Activated CD8-positive, alpha-beta T cell treated with anti-CD3 and anti-CD28 coated beads, Interleukin-2, amount 10 ng/mL, durations not matched to agents 7 days and 5 days (primary cell): ENCODE measurements at regions not wholly inside any gene's neighbourhood (a gene's known extent, or its start where the extent isn't known, plus 50 kb on each side); places are given as distances from the start of the nearest gene placed in this dataset.

Experiments used
- ATAC-seq: fragments of 150-1000 bp; cut with Tn5 transposase; one replicate; pipeline ENCODE4 v1.10.0; 2021; ENCODE audit warnings: moderate library complexity
- CTCF ChIA-PET: fragments of 350-600 bp; sonication (Branson Sonifier 250); formaldehyde crosslinking; loops from one replicate; lab custom pipeline; 2021; ENCODE audit warnings: antibody characterized with exemption; lab: Charles Lee
- POLR2A ChIA-PET: fragments of 350-600 bp; sonication (Branson Sonifier 250); formaldehyde crosslinking; loops from one replicate; lab custom pipeline; 2021; ENCODE audit warnings: antibody characterized with exemption; lab: Charles Lee
- DNase-seq: peaks from one replicate; pipeline ENCODE4 v3.0.0-alpha.2; 2020
- H3K27ac Mint-ChIP-seq: one replicate; pipeline ENCODE4 v1.8.0; 2021; ENCODE audit warnings: mild to moderate bottlenecking, mixed read lengths
- H3K27me3 Mint-ChIP-seq: one replicate; pipeline ENCODE4 v1.8.0; 2021; ENCODE audit warnings: low read depth, mixed read lengths
- H3K36me3 Mint-ChIP-seq: one replicate; pipeline ENCODE4 v1.8.0; 2021; ENCODE audit warnings: low read depth, mixed read lengths
- H3K4me1 Mint-ChIP-seq: one replicate; pipeline ENCODE4 v1.8.0; 2021; ENCODE audit warnings: low read depth, mixed read lengths
- H3K4me3 Mint-ChIP-seq: one replicate; pipeline ENCODE4 v1.8.0; 2021; ENCODE audit warnings: mild to moderate bottlenecking, mixed read lengths
- H3K9me3 Mint-ChIP-seq: one replicate; pipeline ENCODE4 v1.8.0; 2022; ENCODE audit warnings: mixed read lengths; ENCODE audit not compliant: insufficient read depth

DNA sequence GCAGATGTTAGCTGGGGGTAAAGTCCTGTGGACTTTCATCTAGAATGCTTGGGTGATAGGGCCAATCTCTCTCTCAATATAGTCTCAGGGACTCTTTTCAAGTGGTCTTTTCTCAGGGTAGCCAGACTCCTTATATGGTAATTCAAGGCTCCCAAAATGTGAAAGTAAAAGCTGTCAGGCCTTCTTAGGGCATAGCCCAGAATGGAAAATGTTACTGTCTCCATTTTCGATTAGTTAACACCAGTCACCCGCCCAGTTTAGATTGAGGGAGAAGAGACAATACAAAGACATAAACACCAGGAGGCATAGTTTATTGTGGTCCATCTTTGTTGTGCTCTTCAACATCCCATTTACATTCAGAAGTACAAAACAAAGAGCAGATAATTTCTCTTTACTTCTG lies 295.8 kb downstream of the EPHA7 start:
- no peaks in the 10 kb centered on the region for H3K36me3 Mint-ChIP-seq
- ChIA-PET POLR2A (no interaction called here), CTCF (no interaction called here)
- peaks cover 10% of the 10 kb centered on the region for H3K9me3 Mint-ChIP-seq
- H3K4me3 Mint-ChIP-seq = no peak overlapping the region
- H3K27ac Mint-ChIP-seq = no peak overlapping the region
- H3K4me1 Mint-ChIP-seq = no peaks in the 10 kb centered on the region
- no peaks in the 10 kb centered on the region for H3K27me3 Mint-ChIP-seq
- ATAC-seq (no peak), DNase-seq (no peak)

DNA sequence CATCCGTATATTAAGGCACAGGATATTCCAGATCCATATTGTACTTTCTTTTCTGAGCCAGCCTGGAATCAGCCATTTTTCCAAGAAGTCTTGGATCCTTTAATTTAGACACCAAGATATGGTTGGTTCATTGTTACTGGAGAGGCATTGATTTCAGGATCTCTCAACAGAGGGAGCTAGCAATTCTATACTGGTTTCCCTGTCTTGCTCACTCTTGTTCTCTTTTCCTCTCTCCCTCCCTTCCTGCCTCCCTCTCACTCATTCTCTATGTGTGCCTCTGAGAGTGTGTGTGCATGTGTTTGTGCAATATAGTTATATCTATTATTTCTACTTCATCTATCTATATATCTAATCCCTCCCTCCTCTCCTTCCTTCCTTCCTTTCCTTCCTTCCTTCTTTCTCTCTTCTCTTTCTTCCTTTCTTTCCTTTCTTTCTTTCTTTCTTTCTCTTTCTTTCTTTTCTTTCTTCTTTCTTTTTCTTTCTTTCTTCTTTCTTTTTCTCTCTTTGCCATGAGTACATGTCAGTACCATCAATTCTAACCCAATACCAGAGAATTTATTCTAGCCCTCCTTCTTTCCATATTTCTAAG lies 299.1 kb downstream of the EPHA7 start:
- no peak for DNase-seq
- Mint-ChIP-seq H3K27me3 (no peaks in the 10 kb centered on the region), H3K9me3 (peaks cover 5% of the 10 kb centered on the region), H3K27ac (no peak overlapping the region), H3K4me3 (no peak overlapping the region), H3K36me3 (no peaks in the 10 kb centered on the region), H3K4me1 (no peaks in the 10 kb centered on the region)
- no peak for ATAC-seq
- CTCF ChIA-PET = no interaction called here
- POLR2A ChIA-PET = no interaction called here

DNA sequence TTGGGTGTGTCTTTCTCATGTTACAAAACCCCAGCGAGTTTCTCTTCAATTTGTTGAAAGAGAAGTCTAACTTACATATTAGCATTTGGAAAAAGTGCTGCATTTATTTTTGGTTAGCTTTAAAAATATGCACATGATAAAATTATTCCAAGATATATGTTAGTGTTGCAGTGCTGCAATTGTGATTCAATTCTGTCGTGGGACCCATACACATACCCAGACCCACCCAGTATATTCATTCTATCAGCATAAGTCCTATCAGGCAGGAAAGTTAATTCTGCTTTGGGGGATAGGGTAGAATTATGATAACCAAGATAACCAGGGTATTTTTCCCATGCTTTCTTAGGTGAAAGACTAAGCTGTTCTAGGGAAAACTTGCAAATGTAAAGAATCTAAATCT lies 313.5 kb downstream of the EPHA7 start:
- DNase-seq (no peak), ATAC-seq (no peak)
- ChIA-PET CTCF (no interaction called here), POLR2A (no interaction called here)
- Mint-ChIP-seq H3K27me3 (no peaks in the 10 kb centered on the region), H3K27ac (no peak overlapping the region), H3K9me3 (no peaks in the 10 kb centered on the region), H3K36me3 (no peaks in the 10 kb centered on the region), H3K4me3 (no peak overlapping the region), H3K4me1 (no peaks in the 10 kb centered on the region)

DNA sequence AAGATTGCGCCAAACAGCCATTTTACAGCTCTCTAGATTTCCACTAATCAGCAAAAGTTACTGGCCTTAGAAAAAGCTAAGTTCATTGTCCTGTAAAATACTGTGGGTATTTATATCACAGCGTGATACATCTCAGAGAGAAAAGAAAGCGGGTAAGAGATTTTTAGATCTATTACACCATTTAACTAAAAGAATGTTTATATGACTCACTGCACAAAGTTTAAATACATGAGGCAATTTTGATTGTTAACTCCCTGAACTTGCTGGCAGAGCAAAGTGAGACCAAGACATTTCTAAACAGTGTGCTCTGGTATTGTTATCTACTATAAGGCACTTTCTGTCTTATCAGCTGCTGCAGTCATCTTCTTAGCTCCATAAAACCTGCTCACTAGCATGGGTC lies 314.3 kb downstream of the EPHA7 start:
- ATAC-seq = no peak
- H3K27me3 Mint-ChIP-seq = no peaks in the 10 kb centered on the region
- no peaks in the 10 kb centered on the region for H3K36me3 Mint-ChIP-seq
- POLR2A ChIA-PET = no interaction called here
- no peak overlapping the region for H3K4me3 Mint-ChIP-seq
- H3K4me1 Mint-ChIP-seq = no peaks in the 10 kb centered on the region
- no peaks in the 10 kb centered on the region for H3K9me3 Mint-ChIP-seq
- DNase-seq = no peak
- CTCF ChIA-PET = no interaction called here
- H3K27ac Mint-ChIP-seq = no peak overlapping the region

DNA sequence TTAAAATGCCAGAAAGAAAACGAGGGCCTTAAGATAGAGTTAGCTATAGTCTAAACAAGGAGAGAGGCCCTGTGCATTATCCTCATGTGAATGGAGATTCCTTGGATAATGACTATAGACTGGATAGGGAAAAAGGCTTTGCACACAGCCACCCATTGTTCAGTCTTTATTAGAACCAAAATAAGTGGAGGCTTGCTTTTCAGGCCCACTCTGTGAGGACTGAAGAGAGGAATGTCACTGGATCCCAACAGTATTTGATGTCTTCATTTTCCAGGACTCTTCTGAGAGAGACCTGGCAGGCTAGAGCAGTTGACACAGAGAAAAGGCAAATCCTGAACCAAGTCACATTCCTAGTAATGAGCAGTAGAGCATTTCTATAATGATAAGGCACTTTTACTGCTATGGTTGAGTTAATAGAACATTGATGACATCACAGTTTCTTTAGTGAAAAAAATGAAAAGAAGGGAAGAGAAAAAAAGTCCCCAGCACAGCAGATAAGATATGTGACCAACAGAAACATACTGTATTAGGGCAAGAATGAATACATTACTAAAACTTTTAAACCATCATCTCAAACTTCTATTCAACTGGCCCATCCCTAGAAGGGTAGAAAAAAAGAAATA lies 315.1 kb downstream of the EPHA7 start:
- ChIA-PET CTCF (no interaction called here), POLR2A (interaction anchor here (0.7 kb wide), 1 partner anchor 1286 kb away, joined by 3 read pairs; no protein-coding TSS in a partner anchor)
- DNase-seq (no peak), ATAC-seq (no peak)
- Mint-ChIP-seq H3K4me3 (no peak overlapping the region), H3K27ac (no peak overlapping the region), H3K9me3 (no peaks in the 10 kb centered on the region), H3K27me3 (no peaks in the 10 kb centered on the region), H3K4me1 (no peaks in the 10 kb centered on the region), H3K36me3 (no peaks in the 10 kb centered on the region)

DNA sequence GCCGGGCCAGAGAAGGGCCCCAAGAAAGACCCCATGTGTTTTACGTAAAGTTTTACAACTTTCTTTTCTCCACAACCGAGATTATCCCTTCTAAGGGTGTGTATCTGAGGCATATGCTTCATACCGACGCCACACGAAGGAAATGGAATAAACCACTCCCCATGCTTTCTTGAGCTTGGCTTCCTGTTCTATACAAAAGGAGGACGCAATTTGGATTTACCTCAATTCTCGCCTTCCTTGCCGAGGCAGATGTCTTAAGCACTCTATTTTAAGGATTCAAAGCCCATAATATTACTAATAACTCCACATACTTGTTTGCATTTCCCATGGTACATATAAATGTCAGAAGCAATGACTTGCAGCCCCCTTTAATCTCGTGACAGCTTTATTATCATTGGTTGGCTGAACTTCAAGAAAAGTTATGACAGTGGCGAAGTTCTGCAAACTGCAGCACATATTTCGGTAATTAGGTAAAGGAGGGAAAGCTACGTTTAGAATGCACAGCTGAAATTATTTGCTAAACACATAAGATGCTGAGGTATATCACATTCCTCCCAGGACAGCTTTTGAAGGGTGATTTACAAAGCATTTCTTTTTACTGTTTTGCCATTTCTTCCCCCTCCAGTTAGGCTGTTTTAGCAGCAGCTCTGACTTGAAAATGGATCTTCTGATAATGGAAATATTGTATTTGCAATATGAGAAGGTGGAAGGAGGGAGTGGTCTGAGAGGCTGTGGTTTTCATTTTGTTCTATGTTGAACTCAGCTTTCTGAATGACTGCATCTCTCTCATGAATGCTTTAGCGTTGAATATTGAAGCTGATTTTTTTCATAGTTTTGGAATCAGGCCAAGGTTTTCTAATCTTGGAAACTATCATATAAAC lies 330.5 kb downstream of the EPHA7 start:
- H3K9me3 Mint-ChIP-seq = no peaks in the 10 kb centered on the region
- ATAC-seq = no peak
- CTCF ChIA-PET = no interaction called here

DNA sequence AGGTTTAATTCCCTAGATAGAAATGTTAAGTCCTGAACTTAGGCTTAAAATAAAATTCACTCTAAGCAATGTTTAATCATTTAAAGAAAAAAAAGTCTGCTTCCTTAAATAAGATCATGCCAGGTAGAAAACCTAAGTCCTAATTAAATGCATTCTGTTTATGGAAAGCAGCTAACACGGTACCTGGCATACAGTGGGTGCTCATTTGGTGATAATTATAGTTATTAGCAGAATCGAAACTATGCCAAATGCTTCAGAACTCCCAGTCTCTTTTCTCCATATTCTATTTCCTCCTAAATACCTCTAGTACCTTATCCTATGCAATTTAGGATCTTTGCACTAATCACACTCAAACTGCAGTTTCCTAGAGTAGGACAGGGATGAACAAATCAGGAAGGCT lies 331.8 kb downstream of the EPHA7 start:
- H3K27ac Mint-ChIP-seq = no peak overlapping the region
- DNase-seq (no peak), ATAC-seq (no peak)
- ChIA-PET CTCF (no interaction called here), POLR2A (no interaction called here)
- H3K27me3 Mint-ChIP-seq = no peaks in the 10 kb centered on the region
- H3K4me3 Mint-ChIP-seq = no peak overlapping the region
- H3K36me3 Mint-ChIP-seq = no peaks in the 10 kb centered on the region
- no peaks in the 10 kb centered on the region for H3K4me1 Mint-ChIP-seq
- H3K9me3 Mint-ChIP-seq = no peaks in the 10 kb centered on the region

More for the DNA sequence above, 330.5 kb downstream of the EPHA7 start:
- DNase-seq = no peak
- Mint-ChIP-seq H3K27me3 (no peaks in the 10 kb centered on the region), H3K27ac (no peak overlapping the region), H3K4me1 (no peaks in the 10 kb centered on the region), H3K4me3 (no peak overlapping the region), H3K36me3 (no peaks in the 10 kb centered on the region)
- POLR2A ChIA-PET = no interaction called here

DNA sequence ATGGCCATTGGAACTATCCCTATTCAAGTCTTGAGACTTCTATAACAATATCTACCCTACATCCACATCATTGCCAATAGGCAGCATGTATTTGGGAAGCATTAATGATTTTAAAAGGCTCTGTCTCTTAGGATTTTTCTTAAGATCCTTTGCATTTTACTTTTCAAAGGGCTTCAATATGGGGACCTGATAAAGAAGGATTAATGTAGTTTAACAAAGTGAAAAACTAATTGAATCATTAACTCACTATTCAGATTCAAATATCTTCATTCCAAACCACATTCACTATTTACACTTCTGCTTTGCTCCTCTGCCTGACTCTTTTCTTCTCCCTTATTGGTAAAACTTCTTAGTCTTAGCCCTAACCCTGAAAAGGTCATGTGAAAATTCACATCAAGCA lies 333.0 kb downstream of the EPHA7 start:
- no peaks in the 10 kb centered on the region for H3K36me3 Mint-ChIP-seq
- no peaks in the 10 kb centered on the region for H3K4me1 Mint-ChIP-seq
- POLR2A ChIA-PET = no interaction called here
- no peaks in the 10 kb centered on the region for H3K9me3 Mint-ChIP-seq
- H3K27me3 Mint-ChIP-seq = no peaks in the 10 kb centered on the region
- H3K4me3 Mint-ChIP-seq = no peak overlapping the region
- ATAC-seq (no peak), DNase-seq (no peak)
- no peak overlapping the region for H3K27ac Mint-ChIP-seq
- CTCF ChIA-PET = no interaction called here

DNA sequence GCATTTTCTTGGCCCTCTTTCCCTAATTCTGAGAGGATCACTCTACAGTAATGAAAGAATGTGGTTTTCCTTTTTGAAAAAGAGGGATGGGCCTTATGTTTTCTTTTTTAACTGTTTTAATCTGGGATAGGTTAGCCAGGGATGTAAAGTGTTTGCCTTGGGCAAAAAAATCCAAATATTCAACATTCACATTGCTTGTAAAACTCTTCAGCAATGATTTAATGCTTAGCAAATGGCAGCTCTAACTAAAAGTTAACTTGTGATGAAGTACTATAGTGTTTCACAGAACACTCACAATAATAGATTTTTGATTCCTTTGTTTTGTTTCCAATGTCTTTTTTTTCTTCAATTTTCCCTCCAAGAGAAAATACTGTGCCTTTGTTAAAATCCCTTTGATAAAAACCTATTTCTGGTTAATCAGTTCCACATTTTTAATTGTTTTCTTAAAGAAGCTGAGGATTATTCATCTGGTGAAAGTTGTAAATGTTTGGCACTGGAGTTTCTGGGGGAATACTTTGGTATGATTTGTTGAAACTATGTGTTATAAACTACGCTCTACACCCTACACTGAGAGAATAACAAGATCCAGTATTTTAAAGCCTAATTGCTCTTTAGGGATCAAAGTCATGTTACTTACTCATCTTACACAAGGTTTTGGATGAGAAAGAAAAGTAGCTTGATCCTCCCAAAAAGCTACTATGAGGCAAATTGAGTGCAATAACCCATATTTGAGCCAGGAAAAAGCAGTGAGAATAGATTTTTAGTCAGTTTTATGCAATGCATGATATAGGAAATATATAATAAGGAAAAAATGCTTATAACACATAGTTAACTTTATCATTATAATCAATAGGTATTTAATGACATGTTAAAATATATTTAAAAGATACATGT lies 335.8 kb downstream of the EPHA7 start:
- ATAC-seq = no peak
- ChIA-PET POLR2A (no interaction called here), CTCF (no interaction called here)
- no peaks in the 10 kb centered on the region for H3K9me3 Mint-ChIP-seq
- H3K27me3 Mint-ChIP-seq = no peaks in the 10 kb centered on the region
- H3K27ac Mint-ChIP-seq = no peak overlapping the region
- H3K36me3 Mint-ChIP-seq = no peaks in the 10 kb centered on the region
- no peaks in the 10 kb centered on the region for H3K4me1 Mint-ChIP-seq
- H3K4me3 Mint-ChIP-seq = no peak overlapping the region
- DNase-seq = no peak

DNA sequence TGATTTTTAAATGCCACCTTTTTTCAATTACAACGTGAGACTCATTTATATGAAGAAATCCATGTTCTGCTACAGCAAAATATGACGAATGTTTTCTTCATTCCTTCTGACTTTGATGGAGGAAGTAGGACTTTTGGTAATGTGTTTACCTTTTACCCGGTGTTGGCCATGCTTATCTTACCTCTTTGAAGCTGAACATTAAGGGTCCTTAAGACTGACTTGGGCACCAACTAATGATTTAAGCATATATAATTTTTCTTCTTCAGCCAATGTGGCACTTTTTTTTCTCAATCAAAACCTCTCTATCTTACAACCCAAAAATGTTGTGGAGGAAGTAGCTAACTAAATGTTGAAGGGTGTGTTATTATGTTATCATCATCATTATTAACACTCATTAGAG lies 337.5 kb downstream of the EPHA7 start:
- ChIA-PET CTCF (no interaction called here), POLR2A (no interaction called here)
- H3K4me3 Mint-ChIP-seq = no peak overlapping the region
- no peak overlapping the region for H3K27ac Mint-ChIP-seq
- no peaks in the 10 kb centered on the region for H3K27me3 Mint-ChIP-seq
- no peaks in the 10 kb centered on the region for H3K36me3 Mint-ChIP-seq
- ATAC-seq = no peak
- no peaks in the 10 kb centered on the region for H3K9me3 Mint-ChIP-seq
- no peak for DNase-seq
- no peaks in the 10 kb centered on the region for H3K4me1 Mint-ChIP-seq

DNA sequence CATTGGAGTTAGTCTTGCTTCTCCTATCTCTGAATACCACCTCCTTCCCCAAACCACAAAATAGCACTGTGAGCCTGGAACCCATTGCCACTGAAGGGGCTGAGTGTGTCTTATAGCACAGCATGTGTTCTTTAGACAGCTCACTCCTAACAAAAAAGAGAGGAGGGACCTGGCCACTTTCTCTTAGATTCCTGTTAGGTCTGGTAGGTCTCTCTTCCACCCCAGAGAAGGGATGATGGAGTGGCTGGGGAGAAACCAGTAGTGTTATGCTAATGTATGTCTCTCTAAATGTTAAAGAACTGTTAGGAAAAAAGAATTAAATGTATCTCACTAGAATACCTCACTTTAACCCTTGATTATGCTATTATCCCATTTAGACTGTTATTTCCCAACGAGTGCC lies 340.3 kb downstream of the EPHA7 start:
- no peaks in the 10 kb centered on the region for H3K9me3 Mint-ChIP-seq
- POLR2A ChIA-PET = no interaction called here
- no peak overlapping the region for H3K4me3 Mint-ChIP-seq
- no peak for DNase-seq
- no peaks in the 10 kb centered on the region for H3K36me3 Mint-ChIP-seq
- no peak overlapping the region for H3K27ac Mint-ChIP-seq
- H3K4me1 Mint-ChIP-seq = no peaks in the 10 kb centered on the region
- no peak for ATAC-seq
- CTCF ChIA-PET = no interaction called here
- no peaks in the 10 kb centered on the region for H3K27me3 Mint-ChIP-seq

DNA sequence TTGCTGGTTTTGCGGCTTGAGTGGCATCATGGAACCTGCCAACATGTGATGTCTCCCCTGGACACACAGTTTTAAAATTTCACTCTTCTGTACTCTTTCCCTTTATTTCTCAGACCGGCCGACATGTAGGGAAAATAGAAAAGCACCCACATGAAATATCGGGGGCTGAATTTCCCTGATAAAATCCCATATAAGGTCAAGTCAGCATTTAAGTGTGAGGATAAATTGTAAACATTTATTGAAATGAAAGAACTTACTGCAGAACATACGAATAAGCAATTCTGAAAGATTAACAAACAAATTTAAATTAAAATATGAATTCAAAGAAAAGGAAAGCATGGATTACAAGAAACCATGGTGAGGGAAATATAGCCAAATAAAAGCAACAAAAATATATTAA lies 345.5 kb downstream of the EPHA7 start:
- H3K4me3 Mint-ChIP-seq = no peak overlapping the region
- no peaks in the 10 kb centered on the region for H3K4me1 Mint-ChIP-seq
- H3K9me3 Mint-ChIP-seq = no peaks in the 10 kb centered on the region
- H3K27ac Mint-ChIP-seq = no peak overlapping the region
- ChIA-PET POLR2A (no interaction called here), CTCF (no interaction called here)
- no peaks in the 10 kb centered on the region for H3K36me3 Mint-ChIP-seq
- ATAC-seq (no peak), DNase-seq (no peak)
- no peaks in the 10 kb centered on the region for H3K27me3 Mint-ChIP-seq
